ENCODE measurements at regions not wholly inside any gene's neighbourhood (a gene's known extent, or its start where the extent isn't known, plus 50 kb on each side); places are given as distances from the start of the nearest gene placed in this dataset.

DNA sequence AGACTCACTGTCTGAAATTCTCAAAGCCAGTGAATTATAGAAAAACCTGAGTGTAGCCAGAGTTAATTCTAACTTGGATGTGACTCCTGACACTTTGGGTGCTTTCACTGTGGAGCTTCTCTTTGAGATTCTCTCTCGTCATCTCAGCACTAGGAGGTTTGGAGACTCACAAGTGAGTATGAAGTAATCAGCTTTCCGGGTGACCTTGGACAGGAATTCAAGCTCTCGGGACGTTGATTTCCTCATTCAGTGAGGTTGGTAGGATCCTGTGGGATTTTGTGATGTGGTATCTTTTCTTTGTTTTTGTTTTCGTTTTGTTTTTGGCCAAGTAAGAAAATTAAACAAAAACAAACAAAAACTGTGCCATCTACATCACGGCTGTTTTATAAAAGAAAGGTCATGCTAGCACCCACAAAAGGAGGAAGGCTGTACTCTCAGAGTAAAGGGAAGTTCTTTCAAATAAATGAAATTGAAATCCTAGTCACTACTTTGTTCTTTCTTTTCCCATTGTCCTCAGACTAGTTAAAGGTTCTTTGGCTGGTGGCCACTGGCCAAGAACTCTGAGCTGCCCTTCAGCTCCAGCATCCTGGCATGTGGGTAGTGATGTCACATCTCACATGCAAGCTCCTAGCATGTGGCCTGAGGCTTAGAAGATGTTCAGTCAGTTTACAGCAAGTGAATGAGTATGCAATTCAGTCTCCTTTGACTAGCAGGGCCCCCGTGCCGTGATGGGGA is 263.3 kb upstream of the TPM1 start:
- TF ChIP-seq EGR1 (IDR thresholded peaks at IDR 0.05) (no peak), CEBPB (IDR thresholded peaks at IDR 0.05) (no peak), TEAD4 (IDR thresholded peaks at IDR 0.05) (no peak), NFIC (IDR thresholded peaks at IDR 0.05) (no peak), YY1 (IDR thresholded peaks at IDR 0.05; ENCODE audit: low read depth) (no peak), USF1 (IDR thresholded peaks at IDR 0.05) (no peak), EP300 (IDR thresholded peaks at IDR 0.05; ENCODE audit: borderline replicate concordance) (no peak), TAF1 (IDR thresholded peaks at IDR 0.05; ENCODE audit: low read depth) (no peak), CREB1 (IDR thresholded peaks at IDR 0.05; ENCODE audit: low read depth) (no peak), MAX (IDR thresholded peaks at IDR 0.05) (no peak), TCF12 (IDR thresholded peaks at IDR 0.05; ENCODE audit: low read depth) (no peak), FOXM1 (IDR thresholded peaks at IDR 0.05; ENCODE audit: borderline replicate concordance, low read depth) (no peak), RAD21 (IDR thresholded peaks at IDR 0.05; ENCODE audit: low read depth) (no peak), ZBTB7A (IDR thresholded peaks at IDR 0.05; ENCODE audit: low read depth) (no peak), REST (IDR thresholded peaks at IDR 0.05; ENCODE audit: low read depth) (no peak)

GRCh38 chr15:62779899-62780298 is 262.6 kb upstream of the TPM1 start:
- TF ChIP-seq MAX (IDR thresholded peaks at IDR 0.05) (no peak), CEBPB (IDR thresholded peaks at IDR 0.05) (no peak), FOXM1 (IDR thresholded peaks at IDR 0.05; ENCODE audit: borderline replicate concordance, low read depth) (no peak), EGR1 (IDR thresholded peaks at IDR 0.05) (no peak), CREB1 (IDR thresholded peaks at IDR 0.05; ENCODE audit: low read depth) (no peak), TEAD4 (IDR thresholded peaks at IDR 0.05) (no peak), YY1 (IDR thresholded peaks at IDR 0.05; ENCODE audit: low read depth) (no peak), NFIC (IDR thresholded peaks at IDR 0.05) (no peak), REST (IDR thresholded peaks at IDR 0.05; ENCODE audit: low read depth) (no peak), TCF12 (IDR thresholded peaks at IDR 0.05; ENCODE audit: low read depth) (no peak), TAF1 (IDR thresholded peaks at IDR 0.05; ENCODE audit: low read depth) (no peak), EP300 (IDR thresholded peaks at IDR 0.05; ENCODE audit: borderline replicate concordance) (no peak), USF1 (IDR thresholded peaks at IDR 0.05) (no peak), RAD21 (IDR thresholded peaks at IDR 0.05; ENCODE audit: low read depth) (no peak), ZBTB7A (IDR thresholded peaks at IDR 0.05; ENCODE audit: low read depth) (no peak)

- TF ChIP-seq RAD21 (IDR thresholded peaks at IDR 0.05; ENCODE audit: low read depth), result no peak
- TF ChIP-seq TCF12 (IDR thresholded peaks at IDR 0.05; ENCODE audit: low read depth), result no peak
- TF ChIP-seq YY1 (IDR thresholded peaks at IDR 0.05; ENCODE audit: low read depth), result no peak
- TF ChIP-seq REST (IDR thresholded peaks at IDR 0.05; ENCODE audit: low read depth), result no peak
- TF ChIP-seq TAF1 (IDR thresholded peaks at IDR 0.05; ENCODE audit: low read depth), result no peak
- TF ChIP-seq EP300 (IDR thresholded peaks at IDR 0.05; ENCODE audit: borderline replicate concordance), result no peak
- TF ChIP-seq CEBPB (IDR thresholded peaks at IDR 0.05), result no peak
- TF ChIP-seq MAX (IDR thresholded peaks at IDR 0.05), result no peak
- TF ChIP-seq USF1 (IDR thresholded peaks at IDR 0.05), result no peak
- no peak for TF ChIP-seq NFIC (IDR thresholded peaks at IDR 0.05)
- TF ChIP-seq FOXM1 (IDR thresholded peaks at IDR 0.05; ENCODE audit: borderline replicate concordance, low read depth), result no peak
- no peak for TF ChIP-seq TEAD4 (IDR thresholded peaks at IDR 0.05)
- TF ChIP-seq ZBTB7A (IDR thresholded peaks at IDR 0.05; ENCODE audit: low read depth), result no peak
- TF ChIP-seq CREB1 (IDR thresholded peaks at IDR 0.05; ENCODE audit: low read depth), result no peak
- no peak for TF ChIP-seq EGR1 (IDR thresholded peaks at IDR 0.05)
Measured at GRCh38 chr15:62781081-62781497, 261.5 kb upstream of the TPM1 start.
